Neural cell (in vitro differentiated cells): ENCODE measurements at regions not wholly inside any gene's neighbourhood (a gene's known extent, or its start where the extent isn't known, plus 50 kb on each side); places are given as distances from the start of the nearest gene placed in this dataset.

Experiments used
- H2AFZ ChIP-seq: fragments of 200-600, 300-800 bp; sonication (generic), shearing (Covaris generic); 2 replicates; pipeline ENCODE4 v1.6.0; 2014; ENCODE audit warnings: low read depth, mild to moderate bottlenecking, antibody characterized with exemption, low read length, moderate library complexity
- H3F3A ChIP-seq: fragments of 200-600 bp; shearing (Covaris generic); 2 replicates; pipeline ENCODE4 v1.6.1; 2016; ENCODE audit warnings: mild to moderate bottlenecking, moderate library complexity, mixed read lengths, antibody characterized with exemption, low read length; ENCODE audit not compliant: insufficient read depth, poor library complexity, severe bottlenecking
- H3K27ac ChIP-seq: fragments of 200-600, 300-800 bp; sonication (generic), shearing (Covaris generic); 2 replicates; pipeline ENCODE4 v1.5.1; 2014; ENCODE audit warnings: mild to moderate bottlenecking, low read length, moderate library complexity
- H3K27me3 ChIP-seq: fragments of 300-800, 200-600 bp; sonication (generic), shearing (Covaris generic); 2 replicates; pipeline ENCODE4 v1.6.0; 2014; ENCODE audit warnings: mild to moderate bottlenecking, low read depth, low read length, moderate library complexity; ENCODE audit not compliant: insufficient read depth
- H3K36me3 ChIP-seq: fragments of 300-800, 200-600 bp; sonication (generic), shearing (Covaris generic); 2 replicates; pipeline ENCODE4 v1.5.1; 2014; ENCODE audit warnings: mild to moderate bottlenecking, antibody characterized with exemption, low read length, moderate library complexity; ENCODE audit not compliant: insufficient read depth
- H3K4me2 ChIP-seq: fragments of 300-800, 200-600 bp; sonication (generic), shearing (Covaris generic); 2 replicates; pipeline ENCODE4 v1.6.0; 2014; ENCODE audit warnings: mild to moderate bottlenecking, low read length
- H3K4me3 ChIP-seq: fragments of 300-800, 200-600 bp; sonication (generic), shearing (Covaris generic); 2 replicates; pipeline ENCODE4 v1.5.1; 2014; ENCODE audit warnings: mild to moderate bottlenecking, low read length, moderate library complexity
- H3K79me2 ChIP-seq: fragments of 200-600 bp; shearing (Covaris generic); replicated peaks from 2 replicates; pipeline ENCODE4 v1.6.0; 2014; ENCODE audit warnings: mild to moderate bottlenecking, low read length, moderate library complexity; ENCODE audit not compliant: insufficient read depth
- H3K9ac ChIP-seq: fragments of 300-800, 200-600 bp; sonication (generic), shearing (Covaris generic); 2 replicates; pipeline ENCODE4 v1.6.1; 2016; ENCODE audit warnings: mild to moderate bottlenecking, low read length, mixed read lengths
- H3K9me2 ChIP-seq: fragments of 200-600 bp; shearing (Covaris generic); 2 replicates; pipeline ENCODE4 v1.6.1; 2016; ENCODE audit warnings: mild to moderate bottlenecking, low read length, mixed read lengths; ENCODE audit not compliant: insufficient read depth
- H3K9me3 ChIP-seq: fragments of 200-600, 300-800 bp; sonication (generic), shearing (Covaris generic); 2 replicates; pipeline ENCODE4 v1.6.1; 2016; ENCODE audit warnings: mild to moderate bottlenecking, mixed run types, low read length, moderate library complexity, mixed read lengths
- H4K20me1 ChIP-seq: fragments of 200-600 bp; shearing (Covaris generic); 2 replicates; pipeline ENCODE4 v1.6.1; 2016; ENCODE audit warnings: mild to moderate bottlenecking, mixed run types; ENCODE audit not compliant: insufficient read depth
- EP300 ChIP-seq: fragments of 450-650 bp; conservative IDR thresholded peaks from 2 replicates; pipeline ENCODE4 v1.6.1; 2014; ENCODE audit warnings: antibody characterized with exemption, mild to moderate bottlenecking, moderate library complexity; ENCODE audit not compliant: poor library complexity, severe bottlenecking
- EZH2 ChIP-seq: fragments of 200-600, 300-800 bp; shearing (Covaris generic), sonication (generic); IDR thresholded peaks from 2 replicates; pipeline ENCODE4 v1.6.1; 2014; ENCODE audit warnings: antibody characterized with exemption, low read length, borderline replicate concordance, mild to moderate bottlenecking; ENCODE audit not compliant: insufficient read depth, poor library complexity, severe bottlenecking
- MXI1 ChIP-seq: fragments of 450-650 bp; conservative IDR thresholded peaks from 2 replicates; pipeline ENCODE4 v1.6.1; 2014; ENCODE audit warnings: antibody characterized with exemption, mild to moderate bottlenecking; ENCODE audit not compliant: poor library complexity, severe bottlenecking
- POLR2AphosphoS5 ChIP-seq: IDR thresholded peaks from 2 replicates; pipeline ENCODE4 v1.6.1; 2012
- RAD21 ChIP-seq: fragments of 450-650 bp; conservative IDR thresholded peaks from 2 replicates; pipeline ENCODE4 v1.6.1; 2014; ENCODE audit warnings: antibody characterized with exemption, mild to moderate bottlenecking, moderate library complexity
- SMC3 ChIP-seq: fragments of 450-650 bp; conservative IDR thresholded peaks from 2 replicates; pipeline ENCODE4 v1.6.1; 2014; ENCODE audit warnings: antibody characterized with exemption, mild to moderate bottlenecking, moderate library complexity; ENCODE audit not compliant: poor library complexity
- TAF1 ChIP-seq: IDR thresholded peaks from 2 replicates; pipeline ENCODE4 v1.6.1; 2012; ENCODE audit warnings: low read depth
- TF ChIP-seq, protein P1 (sequence below): fragments of 450-650 bp; IDR thresholded peaks from 2 replicates; pipeline ENCODE4 v1.5.1; 2014; ENCODE audit warnings: antibody characterized with exemption, mild to moderate bottlenecking, moderate library complexity; ENCODE audit not compliant: poor library complexity, severe bottlenecking
- TF ChIP-seq, protein P2 (sequence below): IDR thresholded peaks from 2 replicates; pipeline ENCODE4 v1.6.1; 2012; ENCODE audit warnings: borderline replicate concordance

- Histone ChIP-seq H4K20me1 (no peaks in the 10 kb centered on the region), H3K4me3 (no peak overlapping the region), H3K27me3 (no peaks in the 10 kb centered on the region), H3K27ac (no peak overlapping the region), H3K79me2 (no peaks in the 10 kb centered on the region), H3K9ac (no peak overlapping the region), H3K4me2 (no peak overlapping the region), H3K9me3 (no peaks in the 10 kb centered on the region), H2AFZ (no peak overlapping the region), H3K9me2 (no peaks in the 10 kb centered on the region), H3K36me3 (no peaks in the 10 kb centered on the region), H3F3A (no peaks in the 10 kb centered on the region)
- TF ChIP-seq, protein P1, sequence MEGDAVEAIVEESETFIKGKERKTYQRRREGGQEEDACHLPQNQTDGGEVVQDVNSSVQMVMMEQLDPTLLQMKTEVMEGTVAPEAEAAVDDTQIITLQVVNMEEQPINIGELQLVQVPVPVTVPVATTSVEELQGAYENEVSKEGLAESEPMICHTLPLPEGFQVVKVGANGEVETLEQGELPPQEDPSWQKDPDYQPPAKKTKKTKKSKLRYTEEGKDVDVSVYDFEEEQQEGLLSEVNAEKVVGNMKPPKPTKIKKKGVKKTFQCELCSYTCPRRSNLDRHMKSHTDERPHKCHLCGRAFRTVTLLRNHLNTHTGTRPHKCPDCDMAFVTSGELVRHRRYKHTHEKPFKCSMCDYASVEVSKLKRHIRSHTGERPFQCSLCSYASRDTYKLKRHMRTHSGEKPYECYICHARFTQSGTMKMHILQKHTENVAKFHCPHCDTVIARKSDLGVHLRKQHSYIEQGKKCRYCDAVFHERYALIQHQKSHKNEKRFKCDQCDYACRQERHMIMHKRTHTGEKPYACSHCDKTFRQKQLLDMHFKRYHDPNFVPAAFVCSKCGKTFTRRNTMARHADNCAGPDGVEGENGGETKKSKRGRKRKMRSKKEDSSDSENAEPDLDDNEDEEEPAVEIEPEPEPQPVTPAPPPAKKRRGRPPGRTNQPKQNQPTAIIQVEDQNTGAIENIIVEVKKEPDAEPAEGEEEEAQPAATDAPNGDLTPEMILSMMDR, result no peak
- TF ChIP-seq RAD21 (no peak), EZH2 (no peak), MXI1 (no peak), POLR2AphosphoS5 (no peak), SMC3 (no peak), TAF1 (no peak), EP300 (no peak)
- TF ChIP-seq, protein P2, sequence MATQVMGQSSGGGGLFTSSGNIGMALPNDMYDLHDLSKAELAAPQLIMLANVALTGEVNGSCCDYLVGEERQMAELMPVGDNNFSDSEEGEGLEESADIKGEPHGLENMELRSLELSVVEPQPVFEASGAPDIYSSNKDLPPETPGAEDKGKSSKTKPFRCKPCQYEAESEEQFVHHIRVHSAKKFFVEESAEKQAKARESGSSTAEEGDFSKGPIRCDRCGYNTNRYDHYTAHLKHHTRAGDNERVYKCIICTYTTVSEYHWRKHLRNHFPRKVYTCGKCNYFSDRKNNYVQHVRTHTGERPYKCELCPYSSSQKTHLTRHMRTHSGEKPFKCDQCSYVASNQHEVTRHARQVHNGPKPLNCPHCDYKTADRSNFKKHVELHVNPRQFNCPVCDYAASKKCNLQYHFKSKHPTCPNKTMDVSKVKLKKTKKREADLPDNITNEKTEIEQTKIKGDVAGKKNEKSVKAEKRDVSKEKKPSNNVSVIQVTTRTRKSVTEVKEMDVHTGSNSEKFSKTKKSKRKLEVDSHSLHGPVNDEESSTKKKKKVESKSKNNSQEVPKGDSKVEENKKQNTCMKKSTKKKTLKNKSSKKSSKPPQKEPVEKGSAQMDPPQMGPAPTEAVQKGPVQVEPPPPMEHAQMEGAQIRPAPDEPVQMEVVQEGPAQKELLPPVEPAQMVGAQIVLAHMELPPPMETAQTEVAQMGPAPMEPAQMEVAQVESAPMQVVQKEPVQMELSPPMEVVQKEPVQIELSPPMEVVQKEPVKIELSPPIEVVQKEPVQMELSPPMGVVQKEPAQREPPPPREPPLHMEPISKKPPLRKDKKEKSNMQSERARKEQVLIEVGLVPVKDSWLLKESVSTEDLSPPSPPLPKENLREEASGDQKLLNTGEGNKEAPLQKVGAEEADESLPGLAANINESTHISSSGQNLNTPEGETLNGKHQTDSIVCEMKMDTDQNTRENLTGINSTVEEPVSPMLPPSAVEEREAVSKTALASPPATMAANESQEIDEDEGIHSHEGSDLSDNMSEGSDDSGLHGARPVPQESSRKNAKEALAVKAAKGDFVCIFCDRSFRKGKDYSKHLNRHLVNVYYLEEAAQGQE, result no peak
Measured at GRCh38 chr2:52383541-52383940, 1351.6 kb upstream of the NRXN1 start.

DNA sequence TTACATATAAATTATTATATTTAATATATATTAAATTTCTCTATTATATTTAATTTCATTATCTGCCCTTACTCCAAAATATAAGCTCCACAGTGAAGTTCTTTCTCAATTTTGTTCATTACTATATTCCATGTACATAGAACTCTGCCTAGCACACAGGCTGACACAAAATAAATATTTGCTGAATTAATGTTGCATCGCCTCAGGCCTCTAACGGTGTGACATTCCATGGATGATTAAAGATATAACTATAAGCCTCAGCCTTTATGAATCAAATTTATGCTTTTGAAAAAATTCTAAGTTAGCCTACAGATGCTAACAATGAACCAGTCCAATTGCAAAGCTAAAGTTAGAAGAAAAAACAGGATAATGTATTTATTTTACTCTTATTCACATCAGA is 1337.2 kb upstream of the NRXN1 start:
- no peaks in the 10 kb centered on the region for H3K9me3 ChIP-seq
- H3K27me3 ChIP-seq, result no peaks in the 10 kb centered on the region
- no peaks in the 10 kb centered on the region for H3K79me2 ChIP-seq
- no peak overlapping the region for H3K4me2 ChIP-seq
- TF ChIP-seq EZH2 (no peak), POLR2AphosphoS5 (no peak), TAF1 (no peak), MXI1 (no peak), EP300 (no peak), SMC3 (no peak), RAD21 (no peak)
- TF ChIP-seq, protein P1, result no peak
- TF ChIP-seq, protein P2, result no peak
- no peaks in the 10 kb centered on the region for H4K20me1 ChIP-seq
- no peak overlapping the region for H3K4me3 ChIP-seq
- no peaks in the 10 kb centered on the region for H3F3A ChIP-seq
- H3K36me3 ChIP-seq, result no peaks in the 10 kb centered on the region
- H3K9ac ChIP-seq, result no peak overlapping the region
- H2AFZ ChIP-seq, result no peak overlapping the region
- no peak overlapping the region for H3K27ac ChIP-seq
- no peaks in the 10 kb centered on the region for H3K9me2 ChIP-seq
